Testis (tissue), 2 donors: ENCODE measurements at regions not wholly inside any gene's neighbourhood (a gene's known extent, or its start where the extent isn't known, plus 50 kb on each side); places are given as distances from the start of the nearest gene placed in this dataset.

Source experiments
- CTCF ChIP-seq, 3 experiments: fragments of 450-650 bp in 2 of 3; fragments of 200-600 bp in 1 of 3; sonication (generic) in 1 of 3; IDR thresholded peaks; one replicate each; pipeline ENCODE4 v1.5.1; 2016 to 2019; ENCODE audit warnings: antibody characterized with exemption in 3 of 3, mild to moderate bottlenecking in 2 of 3, moderate library complexity in 1 of 3
- POLR2A ChIP-seq: fragments of 450-650 bp; IDR thresholded peaks from one replicate; pipeline ENCODE4 v1.6.1; 2017; ENCODE audit warnings: antibody characterized with exemption, mild to moderate bottlenecking, moderate library complexity

DNA sequence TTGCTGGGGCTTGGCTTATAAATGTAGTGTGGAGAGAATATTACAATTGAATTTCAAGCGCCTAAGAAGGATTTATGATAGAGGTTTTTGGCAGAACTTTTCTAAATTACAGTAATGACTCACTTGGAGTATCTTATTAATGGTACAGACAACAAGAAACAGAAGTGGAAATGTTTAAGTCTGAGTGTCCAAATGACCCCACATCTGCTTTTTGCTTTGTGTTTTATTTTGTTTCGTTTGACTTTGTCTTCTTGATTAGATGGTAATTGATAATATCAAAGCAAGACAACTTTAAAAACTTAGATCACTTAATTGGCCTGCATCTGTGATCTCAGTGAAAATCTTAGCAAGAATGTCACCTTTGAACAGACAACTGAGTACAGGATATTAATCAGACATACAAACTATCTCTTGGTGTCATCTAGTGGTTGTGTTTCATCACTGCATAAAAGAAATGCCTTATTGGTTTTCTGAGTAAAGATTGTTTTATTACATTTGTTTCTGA, 577.4 kb downstream of the ISL1 start:
- no peak for TF ChIP-seq CTCF (IDR thresholded peaks at IDR 0.05)
- TF ChIP-seq POLR2A = no peak
